HG03097 (cell line): ENCODE measurements at regions not wholly inside any gene's neighbourhood (a gene's known extent, or its start where the extent isn't known, plus 50 kb on each side); places are given as distances from the start of the nearest gene placed in this dataset.

Experiments used
- ATAC-seq: cut with Tn5 transposase; IDR thresholded peaks from one replicate; pipeline ENCODE4 v1.9.1; 2021; ENCODE audit not compliant: unreplicated experiment, low FRiP score

GRCh38 chr11:112507281-112507680 is 246.6 kb upstream of the PLET1 start:
- ATAC-seq = no peak

DNA sequence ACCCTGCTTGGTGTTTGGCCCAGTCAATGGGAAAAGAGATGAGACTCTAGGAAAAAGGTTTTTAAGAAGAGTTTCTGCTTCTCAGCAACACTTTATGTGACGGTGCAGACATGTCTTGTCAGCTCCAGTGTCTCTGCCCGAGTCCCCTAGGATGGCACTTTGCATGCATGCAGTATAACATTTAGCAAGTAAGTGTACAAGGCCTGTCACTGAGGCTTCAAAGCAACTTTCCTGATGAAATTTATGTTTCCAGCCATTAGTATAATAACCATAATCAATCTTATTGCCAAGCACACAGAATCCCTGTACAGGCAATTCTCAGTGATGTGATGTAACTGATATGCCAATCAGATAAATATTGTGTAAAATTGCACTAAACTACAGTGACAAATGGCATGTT is 248.1 kb upstream of the PLET1 start:
- ATAC-seq = no peak

- no peak for ATAC-seq
Observed at GRCh38 chr11:112509300-112509699, 248.6 kb upstream of the PLET1 start.

GRCh38 chr11:112511271-112511670 is 250.6 kb upstream of the PLET1 start:
- no peak for ATAC-seq

GRCh38 chr11:112511911-112512310 is 251.3 kb upstream of the PLET1 start:
- ATAC-seq = no peak

DNA sequence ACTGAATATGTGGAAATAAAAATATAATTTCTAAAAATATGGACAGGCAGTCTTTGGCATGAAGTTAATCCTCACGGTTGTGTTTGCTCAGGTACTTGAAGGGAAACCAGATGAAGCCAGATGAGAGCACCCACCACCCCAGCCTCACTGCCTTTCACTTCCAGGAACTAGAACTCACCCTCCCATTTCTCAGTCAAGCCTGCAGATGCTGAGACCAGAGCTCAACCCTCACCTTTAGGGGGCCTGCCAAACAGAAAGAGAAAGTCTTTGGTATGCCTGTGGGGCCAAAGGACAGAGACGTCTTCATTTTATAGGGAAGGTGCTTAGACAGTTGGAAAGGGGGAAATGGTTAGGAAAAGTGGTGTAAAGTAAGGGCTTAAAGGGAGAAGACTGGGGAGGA is 252.8 kb upstream of the PLET1 start:
- ATAC-seq = no peak

DNA sequence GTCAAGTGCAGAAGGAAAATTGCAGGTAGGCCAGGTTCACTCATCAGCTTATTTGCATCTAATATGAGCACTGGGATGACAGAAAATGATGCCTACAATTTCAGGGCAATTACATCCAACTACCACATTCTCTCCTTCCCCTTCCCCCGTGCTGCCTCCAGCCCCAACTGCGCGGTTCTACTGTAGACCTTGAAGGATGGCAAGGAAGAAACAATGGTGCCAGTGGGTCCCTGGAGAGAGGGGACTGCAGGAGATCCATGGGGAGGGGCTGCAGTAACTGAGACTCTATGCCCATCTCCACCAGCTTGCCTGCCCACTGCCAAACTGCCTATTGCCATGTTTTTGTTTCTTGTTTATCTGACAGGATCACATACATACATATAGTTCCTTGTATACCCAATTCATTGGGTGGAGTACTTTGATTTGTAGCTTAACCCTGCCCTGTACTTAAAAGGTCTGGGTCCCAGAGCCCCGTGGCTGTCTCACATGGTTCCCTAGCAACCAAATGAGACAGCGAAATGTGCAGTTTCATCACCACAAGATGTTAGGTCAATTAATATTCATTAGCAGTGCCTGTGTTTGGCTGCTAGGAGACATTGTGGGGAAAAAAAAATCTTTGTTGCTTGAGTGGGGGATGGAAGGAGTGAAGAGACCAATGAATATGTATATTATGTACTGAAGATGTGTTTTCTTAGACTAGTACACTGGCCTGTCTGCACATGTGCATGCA is 253.5 kb upstream of the PLET1 start:
- no peak for ATAC-seq

DNA sequence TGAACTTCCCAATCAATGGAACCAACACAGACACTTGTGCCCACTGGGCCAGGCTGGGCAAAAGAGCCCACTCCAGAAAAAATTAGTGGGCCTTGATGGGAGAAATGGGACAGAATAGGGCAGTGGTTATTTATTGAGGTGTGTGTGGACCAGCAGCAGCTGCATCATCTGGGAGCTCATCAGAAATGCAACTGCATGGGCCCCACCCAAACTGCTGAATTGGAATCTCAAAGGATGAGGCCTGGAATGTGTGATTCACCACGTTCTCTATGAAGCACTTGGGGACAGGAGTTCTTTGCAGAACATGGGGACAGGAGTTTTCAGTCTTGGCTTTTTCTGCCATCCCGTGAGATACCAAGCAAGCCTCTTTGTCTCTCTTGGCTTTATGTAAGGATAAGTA is 255.6 kb upstream of the PLET1 start:
- no peak for ATAC-seq

DNA sequence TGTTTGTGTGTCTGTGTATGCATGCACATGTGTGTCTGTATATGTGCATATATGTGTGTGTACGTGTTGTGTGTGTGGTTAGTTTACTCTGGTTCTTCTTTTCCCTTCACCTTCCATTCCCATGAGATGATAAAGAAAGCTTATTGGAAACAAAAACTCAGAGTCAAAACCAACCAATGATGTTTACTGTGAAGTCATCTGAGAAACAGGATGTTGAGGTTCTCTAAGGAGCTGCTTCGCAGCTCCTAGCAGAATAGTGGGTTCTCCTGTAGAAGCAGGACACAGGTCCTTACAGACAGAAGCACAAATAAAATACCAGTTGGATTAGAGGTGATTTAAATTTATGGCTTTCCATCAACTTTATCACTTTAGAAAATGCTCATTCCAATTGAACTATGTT is 256.1 kb upstream of the PLET1 start:
- ATAC-seq = no peak

GRCh38 chr11:112518371-112518770 is 257.7 kb upstream of the PLET1 start:
- no peak for ATAC-seq

DNA sequence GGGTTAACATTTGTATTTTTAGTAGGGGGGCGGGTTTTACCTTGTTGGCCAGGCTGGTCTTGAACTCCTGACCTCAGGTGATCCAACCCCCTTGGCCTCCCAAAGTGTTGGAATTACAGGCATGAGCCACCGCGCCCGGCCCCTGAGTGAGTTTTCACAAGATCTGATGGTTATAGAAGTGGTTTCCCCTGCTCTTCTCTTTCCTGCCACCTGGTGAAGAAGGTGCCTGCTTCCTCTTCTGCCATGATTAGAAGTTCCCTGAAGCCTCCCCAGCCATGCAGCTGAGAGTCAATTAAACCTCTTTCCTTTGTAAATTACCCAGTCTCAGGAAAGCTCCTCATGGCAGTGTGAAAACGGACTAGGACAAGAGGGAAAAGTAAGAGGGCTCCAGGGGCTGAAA is 259.1 kb upstream of the PLET1 start:
- no peak for ATAC-seq

DNA sequence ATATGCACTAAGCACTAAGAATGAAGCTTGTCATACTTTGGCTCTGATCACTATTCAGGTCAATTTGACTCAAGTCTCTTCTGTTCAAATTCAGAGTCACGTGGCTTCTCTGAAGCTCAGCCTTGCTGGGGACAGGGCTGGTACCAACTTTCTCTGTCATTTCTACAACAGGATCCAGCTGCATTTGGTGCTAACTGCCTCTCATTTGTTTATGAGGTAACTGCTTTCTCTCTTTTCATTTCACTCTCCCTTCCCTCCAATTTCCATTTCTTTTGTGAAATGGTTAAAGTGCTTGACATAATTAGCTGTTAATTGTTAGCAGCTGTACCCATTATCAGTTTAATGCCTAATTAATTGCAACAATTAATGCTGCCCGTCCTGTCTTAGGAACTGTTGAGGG is 259.7 kb upstream of the PLET1 start:
- ATAC-seq = no peak

- no peak for ATAC-seq
Observed at GRCh38 chr11:112522536-112522935, 261.9 kb upstream of the PLET1 start.

DNA sequence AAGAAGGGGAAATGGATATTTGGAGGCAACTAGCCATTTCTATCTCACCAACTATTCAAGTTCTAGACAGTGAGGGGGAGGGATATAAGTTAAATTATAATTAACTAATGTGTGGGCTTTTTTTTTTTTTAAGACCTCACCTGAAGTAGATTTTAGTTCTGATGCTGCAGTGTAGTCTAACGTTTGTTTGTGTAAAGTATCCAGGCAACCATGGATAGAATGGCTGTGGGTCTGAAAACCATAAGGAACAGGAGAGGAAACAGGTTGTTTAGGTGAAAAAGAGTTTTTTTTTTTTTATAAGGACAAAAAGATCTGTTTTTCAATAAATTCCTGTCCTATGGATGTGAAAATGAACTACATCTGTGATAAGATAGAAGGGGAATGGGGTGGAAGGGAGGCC is 262.4 kb upstream of the PLET1 start:
- no peak for ATAC-seq

DNA sequence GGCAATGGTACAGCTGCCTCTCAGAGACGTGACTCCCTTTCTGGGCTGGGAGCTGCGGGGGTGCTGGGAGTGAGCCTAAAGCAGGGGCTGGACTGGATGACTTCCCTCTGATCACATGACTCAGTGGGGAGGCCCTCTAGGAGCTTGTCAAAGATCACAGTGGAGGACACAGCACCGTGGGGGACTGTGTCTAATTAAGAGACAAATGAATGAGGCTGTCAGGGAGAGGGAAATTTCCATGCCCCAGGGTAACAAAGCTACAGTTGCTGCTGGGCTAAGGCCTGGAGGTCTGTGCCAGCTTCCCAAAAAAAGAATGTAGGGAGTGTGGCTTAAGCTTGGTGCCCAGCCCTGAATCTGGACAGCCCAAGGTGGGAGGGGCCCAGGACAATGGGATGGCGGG is 262.8 kb upstream of the PLET1 start:
- ATAC-seq = no peak

GRCh38 chr11:112523951-112524350 is 263.3 kb upstream of the PLET1 start:
- ATAC-seq = no peak

DNA sequence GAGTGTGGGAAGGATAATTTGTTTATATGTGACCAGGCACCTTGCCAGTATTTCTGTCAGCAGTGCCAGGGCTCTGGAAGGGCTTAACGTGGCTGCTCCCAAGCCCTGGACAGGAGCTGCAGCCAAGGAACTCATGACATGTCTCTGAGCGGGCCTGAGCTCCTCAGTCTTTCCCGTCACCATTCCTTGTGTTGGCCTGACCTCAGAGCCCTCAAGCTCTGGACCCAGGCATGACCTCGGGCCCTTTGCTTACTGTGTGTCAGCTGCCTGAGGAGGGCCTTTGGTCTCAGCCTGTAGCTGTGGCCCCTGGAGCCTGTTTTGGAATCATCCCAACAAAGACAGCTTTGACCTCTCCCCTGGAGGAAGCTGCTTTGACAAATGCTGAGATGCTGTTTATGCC is 264.1 kb upstream of the PLET1 start:
- no peak for ATAC-seq

DNA sequence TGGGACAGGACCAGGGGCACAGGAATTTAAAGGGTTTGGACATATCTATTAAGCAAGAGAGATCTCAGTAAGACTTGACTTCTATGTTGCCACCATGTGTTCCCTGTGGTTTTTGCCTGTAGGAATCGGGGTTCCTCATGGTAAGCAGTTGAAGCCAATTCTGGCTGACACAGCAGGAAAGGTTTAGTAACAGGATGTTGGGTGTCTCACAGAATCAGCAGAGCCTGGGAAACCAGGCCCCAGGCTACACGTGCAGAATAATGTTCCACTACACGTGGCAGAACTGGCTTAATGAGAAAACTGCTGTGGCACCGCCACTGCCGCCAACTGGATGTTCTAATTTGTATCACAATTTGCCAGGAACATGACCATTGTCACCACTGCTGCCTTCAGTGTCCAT is 264.6 kb upstream of the PLET1 start:
- no peak for ATAC-seq

DNA sequence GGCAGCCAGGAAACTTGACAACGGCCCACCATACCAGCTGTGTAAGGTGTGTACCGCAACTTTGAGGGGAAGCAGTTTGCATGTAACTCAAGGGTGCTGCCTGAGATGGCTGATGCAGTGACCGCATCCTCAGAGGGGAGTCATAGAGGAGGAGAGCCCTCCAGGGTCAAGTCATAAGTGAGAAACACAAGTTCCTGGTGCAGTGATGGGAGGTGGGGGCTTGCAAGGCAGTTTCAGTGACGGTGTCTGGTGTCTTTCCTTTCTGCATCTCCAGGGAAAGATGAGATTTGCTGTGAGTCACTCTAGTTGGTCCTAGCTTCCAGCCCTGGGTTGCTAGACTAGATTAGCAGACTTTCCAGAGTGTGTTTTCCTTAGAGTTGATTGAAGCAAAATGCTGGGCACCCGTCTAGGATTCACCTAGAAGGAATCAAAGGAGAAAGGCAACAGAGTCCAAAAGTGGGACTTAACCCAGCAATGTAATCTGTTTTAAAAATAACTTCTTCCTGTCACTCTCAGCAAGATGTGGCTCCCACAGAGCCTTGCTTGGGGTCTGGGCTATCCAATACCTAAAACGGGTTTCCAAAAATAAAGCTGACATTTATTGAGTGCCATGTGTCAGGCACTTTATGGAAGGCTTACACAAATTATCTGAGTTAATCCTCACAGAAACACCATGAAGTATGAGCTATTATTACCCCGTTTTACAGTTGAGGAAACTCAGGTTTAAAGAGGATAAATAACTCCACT is 265.4 kb upstream of the PLET1 start:
- ATAC-seq = no peak

DNA sequence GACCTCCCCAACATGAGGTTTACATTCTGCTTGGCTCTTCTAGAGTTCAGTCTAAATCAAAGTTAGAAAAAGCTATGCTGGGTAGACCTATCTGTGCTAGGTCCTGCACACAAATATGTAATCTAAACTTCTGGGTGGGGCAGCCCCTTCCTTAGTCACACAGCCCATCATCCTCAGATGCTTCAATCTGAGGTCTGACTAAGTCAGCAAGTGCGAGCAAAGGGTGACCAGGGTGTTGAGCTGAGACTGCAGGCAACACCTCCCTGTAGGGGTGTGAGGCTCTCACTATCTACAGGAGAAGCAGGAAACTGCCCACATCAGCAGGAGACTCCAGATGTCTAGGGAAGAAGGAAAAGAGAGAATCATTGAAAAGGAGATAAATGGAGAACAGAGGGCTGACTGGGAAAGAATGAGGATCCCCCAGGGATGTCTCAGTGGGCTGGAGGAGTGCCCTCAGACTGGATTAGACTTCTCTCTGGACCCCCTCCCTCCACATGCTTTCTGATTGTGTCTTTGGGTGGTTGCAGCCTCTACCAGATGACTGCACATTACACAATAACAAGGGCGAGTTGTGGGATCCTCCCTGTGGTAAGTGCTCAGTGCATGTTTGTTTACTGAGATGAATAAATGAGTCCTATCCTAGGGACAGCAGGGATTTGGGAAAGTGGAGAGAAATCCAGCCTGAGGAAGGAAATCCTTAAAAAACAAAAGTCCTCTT is 266.2 kb upstream of the PLET1 start:
- no peak for ATAC-seq

GRCh38 chr11:112529071-112529470 is 268.4 kb upstream of the PLET1 start:
- no peak for ATAC-seq

- ATAC-seq = no peak
Observed at GRCh38 chr11:112532506-112532905, 271.8 kb upstream of the PLET1 start.
